Right lobe of liver (tissue), 6 donors: ENCODE measurements at regions not wholly inside any gene's neighbourhood (a gene's known extent, or its start where the extent isn't known, plus 50 kb on each side); places are given as distances from the start of the nearest gene placed in this dataset.

ENCODE experiments used
- ATAC-seq, 4 donors: fragments of 200-7000 bp; cut with Tn5 transposase; one replicate each; pipeline ENCODE4 v1.9.1; 2020; ENCODE audit warnings: mild to moderate bottlenecking in 4 of 4, moderate library complexity in 4 of 4
- DNase-seq, 3 donors: peaks; one replicate each; pipeline ENCODE4 v3.0.0-alpha.2; 2020
- H3K27ac ChIP-seq, 3 donors: fragments of 200-600 bp; one replicate each; pipeline ENCODE4 v1.8.0; 2022
- H3K27me3 ChIP-seq, 2 donors: fragments of 200-600 bp; one replicate each; pipeline ENCODE4 v1.8.0; 2022
- H3K36me3 ChIP-seq, 4 donors: fragments of 200-600 bp; sonication (generic) in 1 of 4; one replicate each; pipeline versions ENCODE4 v1.5.1 to v1.8.0; 2017 to 2022; ENCODE audit warnings: control low read depth in 1 of 4
- H3K4me1 ChIP-seq, 4 donors: fragments of 200-600 bp; sonication (generic) in 1 of 4; one replicate each; pipeline versions ENCODE4 v1.5.1 to v1.8.0; 2017 to 2022; ENCODE audit warnings: control low read depth in 1 of 4
- H3K4me3 ChIP-seq, 3 donors: fragments of 200-600 bp; one replicate each; pipeline ENCODE4 v1.8.0; 2022
- H3K9me3 ChIP-seq, 4 donors: fragments of 200-600 bp; sonication (generic) in 1 of 4; one replicate each; pipeline versions ENCODE4 v1.5.1 to v1.8.0; 2017 to 2022; ENCODE audit warnings: control low read depth in 1 of 4
- CTCF ChIP-seq, 4 donors: fragments of 200-600 bp in 3 of 4; fragments of 450-650 bp in 1 of 4; IDR thresholded peaks; one replicate each; pipeline versions ENCODE4 v1.5.1 to v1.8.0; 2016 to 2022; ENCODE audit warnings: antibody characterized with exemption in 4 of 4, mild to moderate bottlenecking in 2 of 4
- POLR2A ChIP-seq: fragments of 450-650 bp; IDR thresholded peaks from one replicate; pipeline ENCODE4 v1.6.1; 2017; ENCODE audit warnings: antibody characterized with exemption, mild to moderate bottlenecking
- WGBS: methylation state at CpG from one replicate; pipeline ENCODE4 v1.1.6; 2018; ENCODE audit warnings: low coverage, low lambda C conversion rate; ENCODE audit not compliant: insufficient coverage; ENCODE audit errors: missing lambda C conversion rate; 5-methylcytosine and 5-hydroxymethylcytosine counted together
- intact Hi-C, 2 donors: fragments of 100-400 bp; cut with DNase I; formaldehyde crosslinking; loops; one replicate each; pipeline versions ENCODE4 v1.11.2 to v1.14.1; 2022
- donor health status: DM: no; HTN: yes; CAD: no.
- donor health status: DM: no; HTN: no; CAD: no.
- donor health status: DM: no; HTN: no; CAD: no.
- donor health status: DM: no; HTN: yes; CAD: no.
- donor health status: DM: no; HTN: yes; CAD: no.

- no peak for DNase-seq
- no peaks in the 10 kb centered on the region for H3K4me1 ChIP-seq
- H3K27me3 ChIP-seq = no peaks in the 10 kb centered on the region
- WGBS = 72% methylated on average over 1 of the region's 1 CpG
- H3K4me3 ChIP-seq = no peak overlapping the region
- no peak for ATAC-seq
- no peak for TF ChIP-seq CTCF (IDR thresholded peaks at IDR 0.05)
- intact Hi-C loops = no loop called here
- H3K27ac ChIP-seq = no peak overlapping the region
- no peaks in the 10 kb centered on the region for H3K9me3 ChIP-seq
- H3K36me3 ChIP-seq = no peaks in the 10 kb centered on the region
Observed at GRCh38 chr13:97528518-97528917, 94.5 kb downstream of the RAP2A start.

- intact Hi-C loops = no loop called here
- Histone ChIP-seq H3K4me1 (no peaks in the 10 kb centered on the region), H3K27ac (no peak overlapping the region), H3K36me3 (no peaks in the 10 kb centered on the region), H3K27me3 (no peaks in the 10 kb centered on the region), H3K9me3 (no peaks in the 10 kb centered on the region), H3K4me3 (no peak overlapping the region)
- DNase-seq = no peak
- TF ChIP-seq CTCF (IDR thresholded peaks at IDR 0.05) (no peak), POLR2A (no peak)
- no peak for ATAC-seq
Observed at GRCh38 chr13:97534540-97534939, 100.6 kb downstream of the RAP2A start.

- Histone ChIP-seq H3K9me3 (no peaks in the 10 kb centered on the region), H3K27ac (no peak overlapping the region), H3K27me3 (no peaks in the 10 kb centered on the region), H3K4me3 (no peak overlapping the region), H3K36me3 (no peaks in the 10 kb centered on the region), H3K4me1 (no peaks in the 10 kb centered on the region)
- intact Hi-C loops = no loop called here
- no peak for DNase-seq
- no peak for ATAC-seq
- 54% methylated on average over 1 of the region's 1 CpG for WGBS
- TF ChIP-seq CTCF (IDR thresholded peaks at IDR 0.05) (no peak), POLR2A (no peak)
Observed at GRCh38 chr13:97535614-97536013, 101.6 kb downstream of the RAP2A start.

GRCh38 chr13:97537110-97537509 is 103.1 kb downstream of the RAP2A start:
- intact Hi-C loops = no loop called here
- H3K9me3 ChIP-seq = no peaks in the 10 kb centered on the region
- H3K27me3 ChIP-seq = no peaks in the 10 kb centered on the region
- no peak overlapping the region for H3K4me3 ChIP-seq
- 56% methylated on average over 1 of the region's 1 CpG for WGBS
- no peak for ATAC-seq
- DNase-seq = no peak
- no peaks in the 10 kb centered on the region for H3K36me3 ChIP-seq
- H3K27ac ChIP-seq = no peak overlapping the region
- H3K4me1 ChIP-seq = no peaks in the 10 kb centered on the region
- no peak for TF ChIP-seq CTCF (IDR thresholded peaks at IDR 0.05)
- no peak for TF ChIP-seq POLR2A

- DNase-seq = no peak
- Histone ChIP-seq H3K9me3 (no peaks in the 10 kb centered on the region), H3K36me3 (no peaks in the 10 kb centered on the region), H3K4me1 (no peaks in the 10 kb centered on the region), H3K4me3 (no peak overlapping the region), H3K27me3 (no peaks in the 10 kb centered on the region), H3K27ac (no peak overlapping the region)
- no peak for ATAC-seq
- WGBS = 41% methylated on average over 2 of the region's 2 CpGs
- intact Hi-C loops = no loop called here
- TF ChIP-seq POLR2A (no peak), CTCF (IDR thresholded peaks at IDR 0.05) (no peak)
Observed at GRCh38 chr13:97538203-97538602, 104.2 kb downstream of the RAP2A start.
